CD4-positive, alpha-beta T cell (primary cell): ENCODE measurements at regions not wholly inside any gene's neighbourhood (a gene's known extent, or its start where the extent isn't known, plus 50 kb on each side); places are given as distances from the start of the nearest gene placed in this dataset.

ENCODE experiments used
- ATAC-seq: fragments of 200-7000 bp; cut with Tn5 transposase; one replicate; pipeline ENCODE4 v1.10.0; 2022; ENCODE audit warnings: mild to moderate bottlenecking; ENCODE audit not compliant: poor library complexity
- CTCF ChIA-PET: fragments of 350-600 bp; sonication (Branson Sonifier 250); formaldehyde crosslinking; loops from one replicate; lab custom pipeline; 2021; ENCODE audit warnings: antibody characterized with exemption, inconsistent platforms; lab: Charles Lee
- POLR2A ChIA-PET: fragments of 350-600 bp; sonication (Branson Sonifier 250); formaldehyde crosslinking; loops from one replicate; lab custom pipeline; 2021; ENCODE audit warnings: antibody characterized with exemption, inconsistent platforms; lab: Charles Lee
- DNase-seq, 14 experiments: peaks; one replicate each; pipeline ENCODE4 v3.0.0-alpha.2; 2013 to 2020; ENCODE audit warnings: mixed read lengths in 2 of 14
- H3K27ac ChIP-seq, 2 donors: one replicate each; pipeline versions ENCODE4 v1.5.1 to v1.7.0; 2013; ENCODE audit warnings: low read length in 2 of 2, low read depth in 1 of 2, mild to moderate bottlenecking in 1 of 2
- H3K27me3 ChIP-seq, 2 experiments: 1 replicate in 1 of 2; 2 replicates in 1 of 2; pipeline versions ENCODE4 v1.6.1 to v1.7.0; 2013; ENCODE audit warnings: low read length in 2 of 2, control low read depth in 1 of 2, mild to moderate bottlenecking in 1 of 2, moderate library complexity in 1 of 2; ENCODE audit not compliant: insufficient read depth in 2 of 2, control insufficient read depth in 1 of 2
- H3K36me3 ChIP-seq: one replicate; pipeline ENCODE4 v1.6.1; 2013; ENCODE audit warnings: low read length, control low read depth; ENCODE audit not compliant: insufficient read depth
- H3K4me1 ChIP-seq: one replicate; pipeline ENCODE4 v1.6.1; 2013; ENCODE audit warnings: low read length, control low read depth; ENCODE audit not compliant: insufficient read depth
- H3K4me3 ChIP-seq: one replicate; pipeline ENCODE4 v1.5.1; 2013; ENCODE audit warnings: mild to moderate bottlenecking, low read length, moderate library complexity
- H3K9me3 ChIP-seq, 2 experiments: 1 replicate in 1 of 2; 2 replicates in 1 of 2; pipeline versions ENCODE4 v1.6.1 to v1.7.0; 2013; ENCODE audit warnings: low read length in 2 of 2, mild to moderate bottlenecking in 2 of 2, control low read depth in 1 of 2, moderate library complexity in 1 of 2; ENCODE audit not compliant: control insufficient read depth in 1 of 2, insufficient read depth in 1 of 2
- H3K27ac Mint-ChIP-seq: one replicate; pipeline ENCODE4 v1.8.0; 2020; ENCODE audit warnings: mixed read lengths
- H3K27me3 Mint-ChIP-seq: one replicate; pipeline ENCODE4 v1.8.0; 2021; ENCODE audit warnings: mixed read lengths
- H3K36me3 Mint-ChIP-seq: one replicate; pipeline ENCODE4 v1.8.0; 2021; ENCODE audit warnings: low read depth, mixed read lengths
- H3K4me1 Mint-ChIP-seq: one replicate; pipeline ENCODE4 v1.8.0; 2021; ENCODE audit warnings: low read depth, mixed read lengths
- H3K4me3 Mint-ChIP-seq: one replicate; pipeline ENCODE4 v1.8.0; 2020; ENCODE audit warnings: mild to moderate bottlenecking, mixed read lengths
- H3K9me3 Mint-ChIP-seq: one replicate; pipeline ENCODE4 v1.8.0; 2020; ENCODE audit warnings: mixed read lengths
- intact Hi-C, 2 experiments: fragments of 100-400 bp; cut with DNase I in 1 of 2; cut with micrococcal nuclease in 1 of 2; formaldehyde crosslinking; loops; one replicate each; pipeline versions ENCODE4 v1.15.1 to v1.9.0; 2023 to 2025; cut with DNase I, micrococcal nuclease
- TF ChIP-seq, protein P1 (sequence below): fragments of 200-600 bp; IDR thresholded peaks from one replicate; pipeline ENCODE4 v1.8.0; 2022; ENCODE audit warnings: antibody characterized with exemption, mild to moderate bottlenecking

DNA sequence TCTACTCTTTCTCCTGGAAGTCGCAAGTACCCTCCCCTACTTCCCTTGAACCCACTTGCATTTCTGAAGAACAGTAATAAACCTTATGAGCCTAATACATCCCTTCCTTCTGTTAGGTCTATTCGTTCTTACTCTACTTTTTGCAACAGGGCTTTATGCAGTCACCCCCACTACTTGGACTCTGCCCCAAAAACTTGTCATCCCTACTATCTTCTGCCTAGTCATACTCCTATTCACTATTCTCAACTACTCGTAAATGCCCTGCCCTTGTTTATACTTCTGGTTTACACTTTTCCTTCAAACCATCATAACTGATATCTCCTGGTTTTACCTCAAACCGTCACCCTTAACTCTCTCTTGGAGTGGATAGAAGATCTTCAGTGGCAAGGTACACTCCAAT is 55.2 kb upstream of the SLIT2 start:
- no peak for ATAC-seq
- Histone ChIP-seq H3K36me3 (no peaks in the 10 kb centered on the region), H3K27ac (no peak overlapping the region), H3K4me1 (no peaks in the 10 kb centered on the region), H3K4me3 (no peak overlapping the region), H3K9me3 (no peaks in the 10 kb centered on the region), H3K27me3 (no peaks in the 10 kb centered on the region)
- Mint-ChIP-seq H3K4me3 (no peak overlapping the region), H3K27me3 (no peaks in the 10 kb centered on the region), H3K27ac (no peak overlapping the region), H3K36me3 (no peaks in the 10 kb centered on the region), H3K9me3 (peaks cover 7% of the 10 kb centered on the region), H3K4me1 (no peaks in the 10 kb centered on the region)
- TF ChIP-seq, protein P1, sequence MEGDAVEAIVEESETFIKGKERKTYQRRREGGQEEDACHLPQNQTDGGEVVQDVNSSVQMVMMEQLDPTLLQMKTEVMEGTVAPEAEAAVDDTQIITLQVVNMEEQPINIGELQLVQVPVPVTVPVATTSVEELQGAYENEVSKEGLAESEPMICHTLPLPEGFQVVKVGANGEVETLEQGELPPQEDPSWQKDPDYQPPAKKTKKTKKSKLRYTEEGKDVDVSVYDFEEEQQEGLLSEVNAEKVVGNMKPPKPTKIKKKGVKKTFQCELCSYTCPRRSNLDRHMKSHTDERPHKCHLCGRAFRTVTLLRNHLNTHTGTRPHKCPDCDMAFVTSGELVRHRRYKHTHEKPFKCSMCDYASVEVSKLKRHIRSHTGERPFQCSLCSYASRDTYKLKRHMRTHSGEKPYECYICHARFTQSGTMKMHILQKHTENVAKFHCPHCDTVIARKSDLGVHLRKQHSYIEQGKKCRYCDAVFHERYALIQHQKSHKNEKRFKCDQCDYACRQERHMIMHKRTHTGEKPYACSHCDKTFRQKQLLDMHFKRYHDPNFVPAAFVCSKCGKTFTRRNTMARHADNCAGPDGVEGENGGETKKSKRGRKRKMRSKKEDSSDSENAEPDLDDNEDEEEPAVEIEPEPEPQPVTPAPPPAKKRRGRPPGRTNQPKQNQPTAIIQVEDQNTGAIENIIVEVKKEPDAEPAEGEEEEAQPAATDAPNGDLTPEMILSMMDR = no peak
- ChIA-PET CTCF (no interaction called here), POLR2A (no interaction called here)
- no peak for DNase-seq
- intact Hi-C loops = no loop called here

DNA sequence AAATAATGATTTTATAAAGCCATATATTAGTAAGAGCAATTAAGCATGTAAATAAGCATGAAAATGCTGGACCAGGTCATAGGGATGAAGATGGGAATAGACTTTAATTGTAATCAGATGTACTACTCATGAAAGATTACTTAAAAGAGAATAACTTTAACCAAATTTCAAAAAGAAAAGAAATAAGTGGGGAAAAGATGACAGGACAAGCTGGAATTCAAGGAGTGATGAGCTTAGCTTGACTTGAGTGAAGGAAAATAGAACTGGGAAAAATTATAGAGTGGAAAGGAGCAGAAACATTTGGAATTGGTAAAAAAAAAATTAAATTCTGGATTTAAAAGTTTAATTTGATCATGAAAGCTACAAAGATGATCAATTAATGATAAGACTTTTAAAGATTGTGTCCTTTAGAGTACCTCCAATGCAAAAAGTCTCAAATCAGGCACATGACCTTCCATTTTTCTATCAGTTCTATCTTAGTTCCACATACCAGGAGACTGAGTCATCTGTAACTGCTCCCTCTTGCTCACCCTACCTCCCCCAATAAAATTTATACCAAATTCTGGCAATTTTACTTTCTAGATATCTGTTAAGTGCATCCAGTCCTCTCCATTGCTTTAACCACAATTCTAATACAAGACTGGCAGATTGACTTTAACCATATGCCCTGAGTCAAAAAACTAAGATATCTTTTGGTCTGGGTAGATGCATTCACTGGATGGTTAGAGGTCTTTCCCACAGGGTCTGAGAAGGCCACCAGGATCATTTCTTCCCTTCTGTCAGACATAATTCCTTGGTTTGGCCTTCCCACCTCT is 56.4 kb upstream of the SLIT2 start:
- H3K36me3 ChIP-seq = no peaks in the 10 kb centered on the region
- no peak overlapping the region for H3K4me3 Mint-ChIP-seq

DNA sequence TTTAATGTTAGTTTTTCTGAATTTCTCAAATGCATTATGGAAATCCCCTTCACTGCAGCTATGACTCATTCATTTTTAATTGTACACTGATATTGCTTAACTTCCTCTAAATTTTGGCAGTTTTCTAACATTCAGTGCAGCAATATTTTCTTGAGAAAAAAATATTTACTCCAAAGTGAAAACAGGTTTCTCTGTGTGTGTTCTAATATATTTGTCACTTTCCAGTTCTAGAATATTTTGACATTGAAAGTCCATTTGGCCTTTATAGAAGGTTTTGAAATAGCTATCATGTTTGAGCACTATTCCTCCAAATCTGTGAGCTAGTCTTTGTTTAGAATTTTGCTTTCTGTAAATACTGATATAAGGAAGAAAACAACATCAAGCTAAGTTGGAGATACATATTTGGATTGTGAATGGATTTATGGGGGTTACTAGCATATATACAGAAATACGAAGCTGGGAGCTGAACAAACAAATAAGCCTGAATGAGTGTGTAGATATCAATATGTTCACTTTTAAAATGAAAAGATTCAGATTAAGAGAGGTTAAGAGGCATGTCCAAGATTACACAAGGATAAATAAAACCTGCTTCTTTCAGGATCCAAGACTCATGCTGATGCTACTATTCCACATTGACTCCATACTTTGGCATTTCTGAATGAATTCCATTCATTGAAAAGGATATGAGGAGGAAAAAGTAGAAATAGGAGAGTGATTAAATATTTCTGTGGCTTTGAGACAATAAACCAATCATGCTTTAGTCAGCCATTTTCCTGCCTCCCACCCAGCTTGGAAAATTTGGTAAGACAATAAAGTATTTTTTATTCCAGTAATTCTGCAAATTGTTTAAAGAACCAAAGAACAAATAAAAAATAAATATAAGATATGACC is 57.3 kb upstream of the SLIT2 start:
- CTCF ChIA-PET = no interaction called here

More for the DNA sequence above, 56.4 kb upstream of the SLIT2 start:
- intact Hi-C loops = no loop called here
- H3K27me3 Mint-ChIP-seq = no peaks in the 10 kb centered on the region
- H3K9me3 ChIP-seq = peaks cover 0 to 3% of the 10 kb centered on the region in 2 experiments
- H3K9me3 Mint-ChIP-seq = peaks cover 8% of the 10 kb centered on the region
- ATAC-seq = no peak
- H3K4me1 Mint-ChIP-seq = no peaks in the 10 kb centered on the region
- H3K27ac ChIP-seq = no peak overlapping the region
- TF ChIP-seq, protein P1 = no peak
- CTCF ChIA-PET = no interaction called here
- no peak overlapping the region for H3K4me3 ChIP-seq
- H3K36me3 Mint-ChIP-seq = no peaks in the 10 kb centered on the region
- H3K4me1 ChIP-seq = no peaks in the 10 kb centered on the region
- H3K27me3 ChIP-seq = no peaks in the 10 kb centered on the region
- POLR2A ChIA-PET = no interaction called here
- no peak for DNase-seq
- no peak overlapping the region for H3K27ac Mint-ChIP-seq

More for the DNA sequence above, 57.3 kb upstream of the SLIT2 start:
- Histone ChIP-seq H3K9me3 (peaks cover 0 to 3% of the 10 kb centered on the region in 2 experiments), H3K36me3 (no peaks in the 10 kb centered on the region), H3K4me1 (no peaks in the 10 kb centered on the region), H3K27ac (no peak overlapping the region), H3K27me3 (no peaks in the 10 kb centered on the region), H3K4me3 (no peak overlapping the region)
- DNase-seq (no peak), ATAC-seq (no peak)
- no peaks in the 10 kb centered on the region for H3K27me3 Mint-ChIP-seq
- POLR2A ChIA-PET = no interaction called here
- no peaks in the 10 kb centered on the region for H3K4me1 Mint-ChIP-seq
- no peak overlapping the region for H3K27ac Mint-ChIP-seq
- TF ChIP-seq, protein P1 = no peak
- peaks cover 14% of the 10 kb centered on the region for H3K9me3 Mint-ChIP-seq
- H3K4me3 Mint-ChIP-seq = no peak overlapping the region
- H3K36me3 Mint-ChIP-seq = no peaks in the 10 kb centered on the region
- intact Hi-C loops = no loop called here
